ENCODE measurements at regions not wholly inside any gene's neighbourhood (a gene's known extent, or its start where the extent isn't known, plus 50 kb on each side); places are given as distances from the start of the nearest gene placed in this dataset.
"Not testable (repeated sequence)": the region's sequence is repeated elsewhere in the genome, so short reads cannot be mapped to it uniquely, and the experiment has no call there.

DNA sequence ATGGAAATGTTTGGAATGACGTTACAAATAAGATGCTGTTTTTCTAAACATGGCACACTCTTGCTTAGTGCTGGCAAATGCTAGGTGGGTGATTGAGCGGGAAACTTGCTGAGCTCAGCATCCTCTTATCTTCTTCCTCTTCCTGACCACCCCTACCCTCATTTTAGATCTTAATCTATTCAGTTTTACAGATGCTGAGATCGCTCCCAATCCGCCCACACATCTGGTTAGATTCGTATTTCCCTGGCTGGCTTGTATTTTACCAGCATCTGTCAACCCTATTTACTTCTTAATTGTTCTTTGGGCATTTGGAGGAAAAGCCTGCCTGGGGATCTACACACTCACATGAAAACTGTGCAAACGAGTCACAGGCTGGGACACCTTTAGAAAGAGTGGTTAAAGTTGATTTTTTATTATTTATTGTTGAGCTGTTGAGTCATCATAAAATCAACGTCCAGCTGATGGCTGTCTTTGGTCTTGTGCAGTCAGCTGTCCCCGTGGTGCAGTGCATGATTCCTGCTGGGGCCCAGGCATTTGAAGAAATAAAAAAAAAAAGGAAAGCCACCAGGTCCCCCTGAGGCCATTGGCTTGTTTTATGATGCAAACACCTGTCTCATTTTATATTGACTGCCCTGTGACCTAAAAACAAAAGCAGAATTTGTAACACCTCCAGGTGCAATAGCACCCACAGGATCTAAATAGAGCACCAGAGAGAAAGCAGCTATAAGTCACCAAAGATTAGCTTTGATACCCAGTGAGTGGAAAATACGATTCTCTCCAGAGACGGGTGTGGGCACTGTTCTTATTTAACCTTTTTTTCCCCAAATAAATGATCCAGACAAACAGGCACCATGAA lies 258.6 kb downstream of the HS3ST3B1 start:
- no peaks in the 10 kb centered on the region for H3K36me3 ChIP-seq (ENCODE audit: insufficient read depth, low read length)
- H3K27ac ChIP-seq (ENCODE audit: low read depth, low read length): no peak overlapping the region
- H3K27me3 ChIP-seq (ENCODE audit: control insufficient read depth in 1 of 2, insufficient read depth in 2 of 2, low read length in 2 of 2): no peaks in the 10 kb centered on the region
- no peak overlapping the region for H3K9ac ChIP-seq (ENCODE audit: low read length)
- no peaks in the 10 kb centered on the region for H3K9me3 ChIP-seq (ENCODE audit: low read length)
- no peaks in the 10 kb centered on the region for H3K4me1 ChIP-seq (ENCODE audit: insufficient read depth, low read length)
- H3K4me3 ChIP-seq (ENCODE audit: low read depth in 1 of 2, low read length in 2 of 2): no peak overlapping the region

GRCh38 chr17:14557480-14557879 lies 256.6 kb downstream of the HS3ST3B1 start:
- Histone ChIP-seq H3K4me1 (ENCODE audit: insufficient read depth, low read length) (no peaks in the 10 kb centered on the region), H3K9me3 (ENCODE audit: low read length) (no peaks in the 10 kb centered on the region), H3K27me3 (ENCODE audit: control insufficient read depth in 1 of 2, insufficient read depth in 2 of 2, low read length in 2 of 2) (no peaks in the 10 kb centered on the region), H3K9ac (ENCODE audit: low read length) (no peak overlapping the region), H3K4me3 (ENCODE audit: low read depth in 1 of 2, low read length in 2 of 2) (no peak overlapping the region), H3K27ac (ENCODE audit: low read depth, low read length) (no peak overlapping the region), H3K36me3 (ENCODE audit: insufficient read depth, low read length) (no peaks in the 10 kb centered on the region)

GRCh38 chr17:14553847-14554246 lies 253.0 kb downstream of the HS3ST3B1 start:
- Histone ChIP-seq H3K27ac (ENCODE audit: low read depth, low read length) (no peak overlapping the region), H3K9me3 (ENCODE audit: low read length) (no peaks in the 10 kb centered on the region), H3K4me3 (ENCODE audit: low read depth in 1 of 2, low read length in 2 of 2) (no peak overlapping the region), H3K27me3 (ENCODE audit: control insufficient read depth in 1 of 2, insufficient read depth in 2 of 2, low read length in 2 of 2) (no peaks in the 10 kb centered on the region), H3K9ac (ENCODE audit: low read length) (no peak overlapping the region), H3K4me1 (ENCODE audit: insufficient read depth, low read length) (no peaks in the 10 kb centered on the region), H3K36me3 (ENCODE audit: insufficient read depth, low read length) (no peaks in the 10 kb centered on the region)

DNA sequence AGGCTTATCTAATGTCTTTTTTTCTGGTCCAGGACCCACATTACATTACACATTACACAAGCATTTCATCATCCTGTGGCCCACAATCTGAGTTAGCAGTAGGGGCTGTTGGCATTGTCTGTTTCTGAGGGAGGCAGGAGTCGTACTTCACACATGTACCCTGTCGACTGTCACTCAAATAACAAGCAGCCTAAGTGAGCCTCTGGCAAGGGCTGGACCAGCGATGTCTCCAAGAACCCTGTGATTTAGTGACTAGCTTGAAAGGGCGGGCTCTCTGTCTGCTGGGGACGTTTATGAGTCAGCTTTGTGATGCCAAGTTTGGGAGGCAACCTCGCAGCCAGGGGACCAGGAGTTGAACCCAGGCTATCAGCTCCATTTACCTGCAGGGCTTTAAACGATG lies 251.4 kb downstream of the HS3ST3B1 start:
- H3K4me3 ChIP-seq (ENCODE audit: low read depth in 1 of 2, low read length in 2 of 2): no peak overlapping the region
- H3K9ac ChIP-seq (ENCODE audit: low read length): no peak overlapping the region
- H3K4me1 ChIP-seq (ENCODE audit: insufficient read depth, low read length): no peaks in the 10 kb centered on the region
- H3K27me3 ChIP-seq (ENCODE audit: control insufficient read depth in 1 of 2, insufficient read depth in 2 of 2, low read length in 2 of 2): no peaks in the 10 kb centered on the region
- H3K9me3 ChIP-seq (ENCODE audit: low read length): no peaks in the 10 kb centered on the region
- no peaks in the 10 kb centered on the region for H3K36me3 ChIP-seq (ENCODE audit: insufficient read depth, low read length)
- H3K27ac ChIP-seq (ENCODE audit: low read depth, low read length): no peak overlapping the region

GRCh38 chr17:14547556-14547955 lies 246.7 kb downstream of the HS3ST3B1 start:
- Histone ChIP-seq H3K27me3 (ENCODE audit: control insufficient read depth in 1 of 2, insufficient read depth in 2 of 2, low read length in 2 of 2) (no peaks in the 10 kb centered on the region), H3K4me1 (ENCODE audit: insufficient read depth, low read length) (no peaks in the 10 kb centered on the region), H3K9me3 (ENCODE audit: low read length) (no peaks in the 10 kb centered on the region), H3K4me3 (ENCODE audit: low read depth in 1 of 2, low read length in 2 of 2) (no peak overlapping the region), H3K36me3 (ENCODE audit: insufficient read depth, low read length) (no peaks in the 10 kb centered on the region), H3K9ac (ENCODE audit: low read length) (no peak overlapping the region), H3K27ac (ENCODE audit: low read depth, low read length) (no peak overlapping the region)

DNA sequence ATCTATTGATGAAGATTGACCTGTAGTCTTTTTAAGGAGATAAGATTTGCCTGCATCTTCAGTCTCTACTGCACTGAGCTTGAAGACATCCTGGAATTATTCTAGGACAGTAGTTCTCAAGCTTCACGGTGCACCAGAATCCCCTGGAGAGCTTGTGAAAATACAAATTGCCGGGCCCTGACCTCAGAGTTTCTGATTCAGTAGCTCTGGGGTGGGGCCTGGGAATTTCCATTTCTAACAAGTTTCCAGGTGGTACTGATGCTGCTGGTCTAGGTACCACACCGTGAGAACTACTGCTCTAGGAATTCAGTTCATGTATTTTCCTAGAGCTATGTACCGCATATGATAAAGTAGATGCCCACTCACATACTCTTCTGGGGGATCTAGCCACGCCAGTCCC lies 246.1 kb downstream of the HS3ST3B1 start:
- no peak overlapping the region for H3K9ac ChIP-seq (ENCODE audit: low read length)
- H3K9me3 ChIP-seq (ENCODE audit: low read length): no peaks in the 10 kb centered on the region
- no peaks in the 10 kb centered on the region for H3K4me1 ChIP-seq (ENCODE audit: insufficient read depth, low read length)

DNA sequence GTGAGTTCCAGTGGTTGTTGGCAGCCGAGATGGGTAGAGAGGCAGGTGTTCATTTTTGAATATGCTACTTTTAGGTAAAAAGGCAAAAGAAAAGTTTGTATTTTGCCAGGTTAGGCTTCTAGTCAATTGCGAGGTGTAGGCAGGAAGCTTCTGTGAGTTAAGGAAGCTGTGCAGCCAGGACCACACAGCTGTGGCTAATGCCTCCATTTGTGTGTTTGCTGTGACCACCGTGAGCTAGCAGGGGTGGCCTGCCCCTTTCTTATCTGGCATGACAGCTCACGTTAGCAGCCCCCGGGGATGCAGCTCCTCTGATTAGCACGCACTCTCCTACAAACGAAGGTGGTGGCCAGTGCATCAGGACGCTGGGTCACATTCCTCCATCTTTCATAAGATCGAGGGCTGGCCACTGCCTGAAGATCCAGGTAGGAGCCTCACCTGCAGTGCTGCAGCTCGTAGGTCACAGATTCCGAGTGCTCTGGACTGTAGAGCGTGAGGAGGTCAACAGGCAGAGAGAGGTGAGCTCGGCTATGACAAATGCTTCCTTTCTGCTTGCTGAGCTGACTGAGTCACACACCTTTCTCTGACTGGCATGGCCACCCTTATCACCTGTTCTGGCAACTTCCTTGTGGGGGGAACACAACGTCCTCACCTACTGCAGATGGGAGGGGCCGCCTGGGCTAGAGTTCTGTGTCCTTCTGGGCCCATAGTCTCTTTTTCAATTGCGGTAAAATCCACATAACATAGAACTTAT lies 244.4 kb downstream of the HS3ST3B1 start:
- Histone ChIP-seq H3K36me3 (ENCODE audit: insufficient read depth, low read length) (no peaks in the 10 kb centered on the region), H3K9ac (ENCODE audit: low read length) (no peak overlapping the region), H3K27me3 (ENCODE audit: control insufficient read depth in 1 of 2, insufficient read depth in 2 of 2, low read length in 2 of 2) (no peaks in the 10 kb centered on the region), H3K27ac (ENCODE audit: low read depth, low read length) (no peak overlapping the region), H3K9me3 (ENCODE audit: low read length) (no peaks in the 10 kb centered on the region), H3K4me3 (ENCODE audit: low read depth in 1 of 2, low read length in 2 of 2) (no peak overlapping the region), H3K4me1 (ENCODE audit: insufficient read depth, low read length) (no peaks in the 10 kb centered on the region)

More for the DNA sequence above, 246.1 kb downstream of the HS3ST3B1 start:
- H3K36me3 ChIP-seq (ENCODE audit: insufficient read depth, low read length): no peaks in the 10 kb centered on the region
- H3K27me3 ChIP-seq (ENCODE audit: control insufficient read depth in 1 of 2, insufficient read depth in 2 of 2, low read length in 2 of 2): no peaks in the 10 kb centered on the region
- H3K4me3 ChIP-seq (ENCODE audit: low read depth in 1 of 2, low read length in 2 of 2): no peak overlapping the region
- no peak overlapping the region for H3K27ac ChIP-seq (ENCODE audit: low read depth, low read length)

GRCh38 chr17:14541714-14542113 lies 240.8 kb downstream of the HS3ST3B1 start:
- Histone ChIP-seq H3K36me3 (ENCODE audit: insufficient read depth, low read length) (no peaks in the 10 kb centered on the region), H3K9me3 (ENCODE audit: low read length) (no peaks in the 10 kb centered on the region), H3K4me3 (ENCODE audit: low read depth in 1 of 2, low read length in 2 of 2) (no peak overlapping the region), H3K27me3 (ENCODE audit: control insufficient read depth in 1 of 2, insufficient read depth in 2 of 2, low read length in 2 of 2) (no peaks in the 10 kb centered on the region), H3K27ac (ENCODE audit: low read depth, low read length) (no peak overlapping the region), H3K4me1 (ENCODE audit: insufficient read depth, low read length) (no peaks in the 10 kb centered on the region), H3K9ac (ENCODE audit: low read length) (no peak overlapping the region)

DNA sequence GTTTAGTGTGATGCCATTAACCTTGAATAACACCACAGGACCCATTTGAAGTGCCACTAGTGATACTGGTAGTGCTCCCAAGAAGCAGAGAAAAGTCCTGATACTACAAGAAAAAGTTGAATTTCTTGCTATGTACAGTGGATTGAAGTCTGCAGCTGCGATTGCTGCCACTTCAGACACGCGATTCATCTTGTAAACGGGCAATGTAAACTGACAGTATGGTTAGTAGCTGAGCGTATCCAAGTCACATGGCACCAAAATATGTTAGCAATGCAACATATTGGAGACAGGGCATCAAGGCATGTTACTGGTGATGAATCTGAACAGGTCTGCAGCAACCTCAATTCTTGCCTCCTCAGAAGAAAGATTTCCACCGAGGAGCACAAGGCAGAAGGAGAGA lies 238.9 kb downstream of the HS3ST3B1 start:
- Histone ChIP-seq H3K9me3 (ENCODE audit: low read length) (no peaks in the 10 kb centered on the region), H3K36me3 (ENCODE audit: insufficient read depth, low read length) (no peaks in the 10 kb centered on the region), H3K4me1 (ENCODE audit: insufficient read depth, low read length) (no peaks in the 10 kb centered on the region), H3K27ac (ENCODE audit: low read depth, low read length) (no peak overlapping the region), H3K9ac (ENCODE audit: low read length) (no peak overlapping the region), H3K4me3 (ENCODE audit: low read depth in 1 of 2, low read length in 2 of 2) (no peak overlapping the region), H3K27me3 (ENCODE audit: control insufficient read depth in 1 of 2, insufficient read depth in 2 of 2, low read length in 2 of 2) (no peaks in the 10 kb centered on the region)

DNA sequence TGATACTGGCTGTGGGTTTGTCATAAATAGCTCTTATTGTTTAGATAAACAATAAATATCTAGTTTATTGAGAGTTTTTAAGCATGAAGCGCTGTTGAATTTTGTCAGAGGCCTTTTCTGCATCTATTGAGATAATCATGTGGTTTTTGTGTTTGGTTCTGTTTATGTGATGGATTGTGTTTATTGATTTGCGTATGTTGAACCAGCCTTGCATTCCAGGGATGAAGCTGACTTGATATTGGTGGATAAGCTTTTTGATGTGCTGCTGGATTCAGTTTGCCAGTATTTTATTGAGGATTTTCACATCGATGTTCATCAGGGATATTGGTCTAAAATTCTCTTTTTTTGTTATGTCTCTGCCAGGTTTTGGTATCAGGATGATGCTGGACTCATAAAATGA lies 231.4 kb downstream of the HS3ST3B1 start:
- not testable (repeated sequence) for H3K9me3 ChIP-seq (ENCODE audit: low read length); H3K27me3 ChIP-seq (ENCODE audit: control insufficient read depth in 1 of 2, insufficient read depth in 2 of 2, low read length in 2 of 2); H3K36me3 ChIP-seq (ENCODE audit: insufficient read depth, low read length); H3K27ac ChIP-seq (ENCODE audit: low read depth, low read length); H3K4me3 ChIP-seq (ENCODE audit: low read depth in 1 of 2, low read length in 2 of 2); H3K4me1 ChIP-seq (ENCODE audit: insufficient read depth, low read length); H3K9ac ChIP-seq (ENCODE audit: low read length)

GRCh38 chr17:14525551-14526455 lies 224.9 kb downstream of the HS3ST3B1 start:
- H3K36me3 ChIP-seq (ENCODE audit: insufficient read depth, low read length): no peaks in the 10 kb centered on the region

More at GRCh38 chr17:14525551-14526455, 224.9 kb downstream of the HS3ST3B1 start:
- Histone ChIP-seq H3K4me1 (ENCODE audit: insufficient read depth, low read length) (no peaks in the 10 kb centered on the region), H3K9ac (ENCODE audit: low read length) (no peak overlapping the region), H3K27me3 (ENCODE audit: control insufficient read depth in 1 of 2, insufficient read depth in 2 of 2, low read length in 2 of 2) (no peaks in the 10 kb centered on the region), H3K4me3 (ENCODE audit: low read depth in 1 of 2, low read length in 2 of 2) (no peak overlapping the region), H3K9me3 (ENCODE audit: low read length) (no peaks in the 10 kb centered on the region), H3K27ac (ENCODE audit: low read depth, low read length) (no peak overlapping the region)
